Peyer's patch (tissue), 4 donors: ENCODE measurements at regions not wholly inside any gene's neighbourhood (a gene's known extent, or its start where the extent isn't known, plus 50 kb on each side); places are given as distances from the start of the nearest gene placed in this dataset.

Experiments used
- DNase-seq, 3 donors: peaks; one replicate each; pipeline ENCODE4 v3.0.0-alpha.2; 2017 to 2019
- H3K27ac ChIP-seq, 4 donors: fragments of 200-600 bp; sonication (generic); one replicate each; pipeline ENCODE4 v1.5.1; 2016 to 2019
- H3K27me3 ChIP-seq, 2 donors: fragments of 200-600 bp; sonication (generic); one replicate each; pipeline ENCODE4 v1.5.1; 2019
- H3K36me3 ChIP-seq, 3 donors: fragments of 200-600 bp; sonication (generic); one replicate each; pipeline ENCODE4 v1.5.1; 2016 to 2019
- H3K4me1 ChIP-seq, 4 donors: fragments of 200-600 bp; sonication (generic); one replicate each; pipeline ENCODE4 v1.5.1; 2016 to 2019
- H3K4me3 ChIP-seq, 4 donors: fragments of 200-600 bp; sonication (generic); 1 replicate in 3 of 4; 2 replicates in 1 of 4; pipeline ENCODE4 v1.5.1; 2016 to 2019; ENCODE audit warnings: mild to moderate bottlenecking in 1 of 4
- H3K9me3 ChIP-seq, 4 donors: fragments of 200-600 bp; sonication (generic); one replicate each; pipeline ENCODE4 v1.5.1; 2016 to 2019; ENCODE audit warnings: mild to moderate bottlenecking in 1 of 4
- CTCF ChIP-seq, 6 experiments: fragments of 450-650 bp in 4 of 6; fragments of 200-600 bp in 2 of 6; sonication (generic) in 1 of 6; IDR thresholded peaks; one replicate each; pipeline ENCODE4 v1.5.1; 2017 to 2019; ENCODE audit warnings: antibody characterized with exemption in 6 of 6, mild to moderate bottlenecking in 3 of 6, moderate library complexity in 1 of 6
- POLR2A ChIP-seq, 2 donors: fragments of 450-650 bp; IDR thresholded peaks; one replicate each; pipeline ENCODE4 v1.5.1; 2017; ENCODE audit warnings: antibody characterized with exemption in 2 of 2, mild to moderate bottlenecking in 2 of 2, moderate library complexity in 2 of 2

DNA sequence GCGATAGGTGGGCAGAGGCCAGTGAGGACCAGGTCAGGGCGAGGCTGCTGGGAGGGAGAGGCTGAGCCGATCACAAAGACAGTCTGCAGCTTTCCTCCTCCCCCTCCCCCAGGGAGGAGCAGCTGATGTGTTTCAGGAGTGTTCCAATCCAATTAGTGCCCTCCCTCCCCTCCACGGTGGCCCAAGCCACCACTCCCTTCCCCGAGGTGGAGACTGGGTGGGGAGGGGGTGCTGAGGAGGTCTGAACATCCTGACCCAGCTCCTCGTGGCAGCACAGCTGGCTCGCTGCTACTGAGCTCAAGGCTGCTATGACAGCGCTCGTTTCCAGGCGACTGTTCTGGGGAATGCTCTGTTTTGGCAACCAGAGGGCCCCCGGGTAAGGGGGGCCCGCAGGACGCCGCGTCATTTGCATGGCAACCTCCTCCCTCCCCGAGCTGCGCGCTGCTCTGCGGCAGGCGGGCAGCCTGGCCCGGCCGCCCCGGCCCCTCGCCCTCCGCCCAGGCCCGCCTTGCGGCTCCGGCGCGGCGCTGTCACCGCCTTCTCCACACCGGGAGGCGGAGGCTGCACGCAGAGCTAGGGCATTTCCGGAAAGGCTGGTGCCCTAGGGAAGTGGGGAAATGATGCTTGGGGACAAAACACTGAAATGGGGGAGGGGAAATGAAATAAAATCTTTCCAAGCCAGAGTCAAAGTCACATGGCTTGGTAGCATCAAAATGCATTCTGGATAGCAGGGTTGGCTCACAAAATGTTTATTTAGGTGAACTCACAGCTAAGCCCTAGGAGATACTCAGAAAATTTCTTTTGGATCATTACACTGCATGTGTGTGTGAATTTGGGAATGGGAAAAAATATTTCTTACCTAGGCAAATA lies 67.4 kb upstream of the PIM1 start:
- peak in 1 of 2 donors; percentile 44 for TF ChIP-seq POLR2A (IDR thresholded peaks at IDR 0.05)
- peak in 3 of 6 experiments; percentile 11 to 30 (median 25) for TF ChIP-seq CTCF (IDR thresholded peaks at IDR 0.05)
- Histone ChIP-seq H3K9me3 (no peaks in the 10 kb centered on the region), H3K36me3 (no peaks in the 10 kb centered on the region), H3K4me1 (peaks cover 0 to 37% (median 10%) of the 10 kb centered on the region in 4 donors), H3K27me3 (no peaks in the 10 kb centered on the region), H3K4me3 (peak overlapping the region; percentile 35 to 61 (median 43)), H3K27ac (peak overlapping the region; percentile 69 to 89 (median 80))
- peak; percentile 84 to 91 (median 85) for DNase-seq

DNA sequence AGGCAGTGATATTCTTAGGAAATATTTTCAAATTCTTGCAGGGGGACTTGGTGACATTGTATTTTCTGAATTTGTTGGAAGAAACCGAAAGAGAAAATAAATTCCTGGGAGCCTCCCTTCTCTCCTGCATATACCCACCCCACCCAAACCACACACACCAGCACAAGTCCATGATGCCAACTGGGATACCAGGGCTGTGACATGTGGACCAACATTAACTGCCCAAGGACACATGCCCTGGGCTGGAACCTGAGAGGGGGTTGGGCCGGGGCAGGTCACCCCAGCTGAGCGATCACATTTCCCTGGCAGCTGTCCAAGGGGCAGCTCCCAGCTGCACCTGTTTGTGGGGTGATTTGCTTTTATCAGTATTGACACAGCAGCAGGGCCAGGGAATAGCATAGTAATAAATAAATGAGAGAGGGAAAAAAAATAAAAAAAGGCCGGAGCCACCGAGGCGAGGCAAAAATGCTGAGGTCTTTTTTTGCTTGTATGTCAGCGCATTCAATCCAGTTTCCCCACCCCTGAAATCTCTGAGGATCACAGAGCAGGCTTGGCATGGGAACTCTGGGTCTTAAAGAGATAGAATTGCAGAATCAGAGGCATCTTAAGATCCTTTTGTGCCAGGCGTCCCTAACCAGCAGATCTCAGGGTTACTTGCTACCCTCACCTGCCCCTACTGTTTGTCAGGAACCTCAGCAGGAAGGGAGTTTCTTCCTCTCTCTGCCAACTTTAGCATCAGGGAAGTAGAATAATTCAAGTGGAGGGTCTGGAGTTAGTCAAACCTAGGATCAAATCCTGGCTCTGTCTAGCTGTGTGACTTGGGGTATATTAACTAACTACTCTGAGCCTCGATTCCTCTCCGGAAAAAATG lies 66.5 kb upstream of the PIM1 start:
- H3K27ac ChIP-seq = peak overlapping the region; percentile 69 to 89 (median 80)
- H3K36me3 ChIP-seq = no peaks in the 10 kb centered on the region
- no peaks in the 10 kb centered on the region for H3K27me3 ChIP-seq
- TF ChIP-seq CTCF (IDR thresholded peaks at IDR 0.05) = peak in 1 of 6 experiments; percentile 2
- TF ChIP-seq POLR2A (IDR thresholded peaks at IDR 0.05) = peak in 1 of 2 donors; percentile 35
- DNase-seq = peak; percentile 66 to 95 (median 95)
- no peaks in the 10 kb centered on the region for H3K9me3 ChIP-seq
- peak overlapping the region; percentile 35 to 61 (median 43) for H3K4me3 ChIP-seq
- peaks cover 0 to 37% (median 10%) of the 10 kb centered on the region in 4 donors for H3K4me1 ChIP-seq

DNA sequence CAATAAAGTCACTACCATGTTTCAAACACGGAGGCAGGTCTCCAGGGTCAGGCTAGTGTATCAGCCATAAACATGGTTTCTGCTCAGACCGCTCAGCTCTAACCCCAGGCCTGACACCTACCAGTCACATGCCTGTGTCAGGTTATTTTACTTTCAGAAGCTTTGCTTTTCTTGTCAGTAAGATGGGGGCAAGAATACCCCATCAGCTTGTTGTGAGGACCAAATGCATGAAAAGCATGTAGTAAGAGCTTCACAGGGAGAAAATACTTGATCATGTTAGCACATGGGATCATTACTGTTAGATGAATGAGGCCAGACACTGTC lies 65.2 kb upstream of the PIM1 start:
- Histone ChIP-seq H3K4me1 (peaks cover 0 to 37% (median 10%) of the 10 kb centered on the region in 4 donors), H3K27ac (peak overlapping the region in 2 of 4 donors; percentile 88 to 89)
- TF ChIP-seq POLR2A (IDR thresholded peaks at IDR 0.05) (no peak), CTCF (IDR thresholded peaks at IDR 0.05) (no peak)

GRCh38 chr6:37105148-37106050 lies 64.6 kb upstream of the PIM1 start:
- DNase-seq = no peak
- H3K9me3 ChIP-seq = no peaks in the 10 kb centered on the region
- H3K27ac ChIP-seq = peak overlapping the region in 2 of 4 donors; percentile 88 to 89
- H3K27me3 ChIP-seq = no peaks in the 10 kb centered on the region
- H3K4me1 ChIP-seq = peaks cover 0 to 37% (median 10%) of the 10 kb centered on the region in 4 donors
- no peak for TF ChIP-seq POLR2A (IDR thresholded peaks at IDR 0.05)
- TF ChIP-seq CTCF (IDR thresholded peaks at IDR 0.05) = no peak
- no peaks in the 10 kb centered on the region for H3K36me3 ChIP-seq
- no peak overlapping the region for H3K4me3 ChIP-seq

More for the DNA sequence above, 65.2 kb upstream of the PIM1 start:
- Histone ChIP-seq H3K36me3 (no peaks in the 10 kb centered on the region), H3K4me3 (no peak overlapping the region), H3K27me3 (no peaks in the 10 kb centered on the region), H3K9me3 (no peaks in the 10 kb centered on the region)
- no peak for DNase-seq

GRCh38 chr6:37106051-37106363 lies 63.9 kb upstream of the PIM1 start:
- Histone ChIP-seq H3K4me1 (peaks cover 0 to 37% (median 10%) of the 10 kb centered on the region in 4 donors), H3K27me3 (no peaks in the 10 kb centered on the region), H3K27ac (no peak overlapping the region), H3K4me3 (no peak overlapping the region), H3K36me3 (no peaks in the 10 kb centered on the region), H3K9me3 (no peaks in the 10 kb centered on the region)
- no peak for DNase-seq
- no peak for TF ChIP-seq POLR2A (IDR thresholded peaks at IDR 0.05)
- TF ChIP-seq CTCF (IDR thresholded peaks at IDR 0.05) = no peak
